ELR (cell line): ENCODE measurements at regions not wholly inside any gene's neighbourhood (a gene's known extent, or its start where the extent isn't known, plus 50 kb on each side); places are given as distances from the start of the nearest gene placed in this dataset.

ENCODE experiments used
- DNase-seq: peaks from one replicate; pipeline ENCODE4 v3.0.0-alpha.2; 2015; ENCODE audit warnings: low read depth

DNA sequence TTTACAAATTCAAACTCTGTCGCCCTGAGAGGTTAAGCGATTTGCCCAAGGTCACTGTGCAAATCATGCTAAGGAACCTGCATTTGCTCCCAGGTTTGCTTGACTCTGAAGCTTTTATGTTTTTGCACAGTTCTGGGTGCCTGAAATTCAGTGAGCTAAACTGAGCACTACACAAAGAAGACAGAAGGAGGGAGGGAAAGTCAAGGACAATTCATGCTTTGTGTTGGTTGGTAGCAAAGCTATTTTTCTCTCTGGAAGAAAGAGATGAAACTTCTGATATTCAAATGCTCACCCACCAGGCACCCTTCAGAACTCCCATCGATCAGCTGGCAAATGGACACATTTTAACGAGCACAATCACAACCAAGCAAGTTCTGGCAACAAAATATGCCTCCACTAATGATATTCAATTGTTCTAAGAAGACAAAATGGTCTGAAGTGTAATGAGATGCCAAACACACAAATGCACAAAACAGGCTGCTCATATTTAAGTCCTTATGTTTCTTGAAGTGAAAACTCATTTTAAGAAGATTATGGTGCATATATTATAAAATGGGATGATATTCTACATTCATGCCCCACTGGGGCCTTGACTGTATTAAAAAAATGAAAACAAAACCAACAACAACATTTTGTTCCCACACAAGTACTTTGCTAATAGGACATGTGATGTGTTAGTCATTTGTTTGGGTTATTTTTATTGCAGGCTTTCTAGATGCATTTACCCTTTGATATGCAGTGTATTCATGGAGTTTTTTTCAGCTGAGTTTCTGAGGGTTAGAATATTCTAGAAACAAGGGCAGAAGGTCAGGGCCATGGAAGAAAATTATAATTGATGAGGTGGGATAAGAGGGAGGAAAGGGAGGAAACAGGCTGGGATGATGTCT lies 445.6 kb upstream of the CELF4 start:
- DNase-seq, result no peak

DNA sequence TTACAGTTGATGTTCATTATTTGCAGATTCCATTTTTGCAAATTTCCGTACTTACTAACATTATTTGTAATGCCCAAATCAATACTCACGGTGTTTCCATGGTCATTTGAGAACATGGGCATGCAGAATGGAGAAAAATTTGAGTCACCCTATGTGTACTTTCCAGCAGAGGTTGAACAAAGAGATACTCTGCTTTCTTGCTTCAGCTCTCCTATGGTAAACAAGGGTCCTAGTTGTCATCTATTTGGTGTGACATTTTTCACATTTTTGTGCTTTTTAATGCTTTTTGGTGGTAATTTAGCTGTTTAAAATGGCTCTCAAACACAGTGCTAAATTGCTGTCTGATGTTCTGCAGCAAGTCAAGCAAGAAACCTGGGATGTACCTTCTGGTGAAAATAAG lies 444.4 kb upstream of the CELF4 start:
- no peak for DNase-seq

DNA sequence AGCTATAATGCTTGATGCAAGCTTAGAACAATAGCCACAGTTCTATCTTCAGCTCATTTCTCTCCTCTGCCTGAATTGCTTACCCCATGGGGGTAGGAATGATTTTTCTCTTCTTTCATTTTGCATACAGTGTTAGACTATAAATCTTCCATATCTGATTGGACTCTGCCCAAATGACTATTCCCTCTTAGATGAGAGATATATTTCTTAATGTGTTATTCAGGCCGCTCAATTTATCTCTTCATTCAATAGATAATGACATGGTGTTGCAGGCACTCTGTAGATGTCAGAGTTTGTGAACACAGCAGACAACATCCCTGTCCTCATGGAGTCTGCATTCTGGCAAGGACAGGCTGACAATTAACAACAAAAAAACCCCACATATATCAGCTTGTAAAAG lies 443.7 kb upstream of the CELF4 start:
- no peak for DNase-seq

GRCh38 chr18:38007676-38008330 lies 442.2 kb upstream of the CELF4 start:
- DNase-seq, result no peak

- DNase-seq, result no peak
These were observed 441.4 kb upstream of the CELF4 start for GRCh38 chr18:38007026-38007425.

GRCh38 chr18:38006541-38006940 lies 440.9 kb upstream of the CELF4 start:
- no peak for DNase-seq

DNA sequence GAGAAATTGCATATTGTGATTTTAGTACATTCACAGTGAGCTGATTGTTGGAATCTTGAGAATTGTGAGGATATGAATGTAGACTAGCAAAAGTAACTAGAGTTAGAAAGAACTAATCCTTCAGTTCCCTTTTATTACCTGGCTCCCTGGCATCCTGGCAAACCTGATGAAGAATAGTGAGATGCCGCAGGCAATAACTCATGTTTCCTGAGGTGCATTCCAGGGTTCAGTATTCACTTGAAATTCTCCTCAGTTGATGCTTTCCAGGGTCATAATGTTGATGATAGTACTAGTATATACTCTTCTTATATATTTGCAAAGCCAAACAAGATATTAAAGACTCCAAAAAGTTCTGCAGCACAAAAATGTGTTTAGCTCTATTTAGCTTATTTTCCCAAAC lies 432.1 kb upstream of the CELF4 start:
- DNase-seq, result no peak

GRCh38 chr18:37987901-37988300 lies 422.3 kb upstream of the CELF4 start:
- no peak for DNase-seq

GRCh38 chr18:37986665-37987064 lies 421.1 kb upstream of the CELF4 start:
- DNase-seq, result no peak

- no peak for DNase-seq
These were observed 419.5 kb upstream of the CELF4 start for GRCh38 chr18:37985126-37985525.

- no peak for DNase-seq
These were observed 415.0 kb upstream of the CELF4 start for GRCh38 chr18:37980556-37980955.

- no peak for DNase-seq
These were observed 409.8 kb upstream of the CELF4 start for GRCh38 chr18:37975446-37975845.

DNA sequence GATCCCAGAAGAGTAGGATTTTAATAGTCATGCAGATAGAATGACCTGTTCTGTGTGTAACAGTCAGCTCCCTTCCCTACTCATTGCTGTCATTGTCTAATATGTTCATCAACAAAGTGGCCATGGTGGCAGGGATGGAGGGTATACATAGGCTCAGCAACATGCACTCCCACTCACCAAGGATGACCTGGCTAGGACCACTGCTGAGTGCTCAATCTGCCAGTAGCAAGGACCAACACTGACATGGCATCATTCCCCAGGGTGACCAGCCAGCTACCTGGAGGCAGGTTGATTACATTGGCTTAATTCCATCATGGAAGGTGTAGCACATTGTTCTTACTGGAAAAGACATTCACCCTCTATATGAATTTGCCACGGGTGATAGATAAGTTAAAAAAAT lies 401.7 kb upstream of the CELF4 start:
- no peak for DNase-seq

DNA sequence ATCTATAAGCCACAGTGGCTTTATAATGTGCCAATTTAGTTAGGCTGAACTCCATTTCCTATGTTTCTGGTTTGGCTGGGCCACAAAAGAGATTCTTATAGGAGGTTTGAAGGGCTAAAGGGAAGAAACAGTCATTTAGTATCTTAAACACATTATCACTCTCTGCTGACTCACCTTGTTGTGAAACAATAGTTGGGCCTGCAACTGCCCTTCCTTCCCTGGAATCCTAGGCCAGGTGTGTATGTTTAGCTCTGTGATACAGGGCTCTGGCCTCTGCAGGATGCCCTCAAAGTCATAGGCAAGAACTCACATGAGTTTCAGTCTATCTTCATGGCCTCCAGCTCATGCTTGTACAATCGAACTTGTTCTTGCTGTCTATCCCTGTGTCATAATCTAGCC lies 400.0 kb upstream of the CELF4 start:
- no peak for DNase-seq

GRCh38 chr18:37964885-37965571 lies 399.4 kb upstream of the CELF4 start:
- no peak for DNase-seq

DNA sequence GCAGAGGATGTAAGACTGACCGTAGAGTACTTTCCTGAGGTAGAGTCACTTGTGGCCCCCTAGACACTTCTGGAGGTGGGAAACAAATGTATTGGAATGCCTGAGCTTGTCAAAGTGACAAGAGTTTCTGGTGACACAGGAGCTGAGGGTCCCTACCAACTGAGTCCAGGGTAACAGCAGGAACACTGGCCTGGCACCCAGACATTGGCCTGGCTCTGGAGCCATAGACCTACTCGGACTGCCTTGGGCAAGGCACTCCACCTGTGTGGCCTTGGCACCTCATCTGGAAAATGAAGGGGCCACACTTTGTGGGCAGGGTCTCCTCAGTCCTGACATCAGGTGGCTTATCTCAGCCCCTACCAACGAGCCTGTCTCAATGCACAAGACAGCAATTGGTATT lies 398.2 kb upstream of the CELF4 start:
- DNase-seq, result no peak

GRCh38 chr18:37962316-37962966 lies 396.8 kb upstream of the CELF4 start:
- no peak for DNase-seq

GRCh38 chr18:37958499-37958898 lies 392.9 kb upstream of the CELF4 start:
- DNase-seq, result no peak

DNA sequence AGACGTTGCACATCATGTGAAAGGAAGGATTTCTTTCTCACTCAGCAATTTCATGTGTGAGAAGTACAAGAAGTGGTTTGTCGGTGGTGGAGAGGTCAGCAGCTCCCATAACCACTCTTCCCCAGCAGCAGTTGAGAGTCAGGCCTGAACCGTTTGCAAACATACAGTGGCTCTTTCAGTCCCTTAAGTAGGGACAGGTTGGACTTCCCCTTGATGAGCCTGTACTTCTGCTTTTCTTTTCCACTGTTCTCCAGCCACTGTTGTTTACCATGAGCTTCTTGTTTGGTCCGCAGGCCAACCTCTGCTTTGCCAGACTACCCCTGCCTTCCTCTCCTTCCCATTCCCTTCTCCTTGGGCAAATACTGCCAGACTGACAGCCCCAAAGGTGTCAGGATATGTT lies 391.3 kb upstream of the CELF4 start:
- no peak for DNase-seq

DNA sequence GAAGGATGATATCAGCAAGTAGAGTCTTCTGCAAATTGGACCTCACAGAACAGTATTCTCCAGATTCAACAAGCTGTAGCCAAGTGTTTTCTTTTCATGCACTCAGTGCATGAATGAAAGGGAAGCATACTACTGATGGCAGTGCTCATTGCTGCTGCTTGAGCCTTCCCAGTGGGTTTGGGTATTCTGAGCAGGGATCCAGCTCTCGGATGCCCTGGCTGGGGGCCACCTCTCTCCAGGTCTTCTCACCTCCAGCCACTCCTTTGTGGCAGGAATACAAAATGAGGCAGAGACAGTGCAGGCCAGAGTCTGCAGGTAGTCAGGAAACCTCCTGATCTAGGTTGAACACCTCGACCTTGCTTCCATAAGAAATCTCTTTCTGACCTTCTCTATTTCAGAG lies 390.4 kb upstream of the CELF4 start:
- DNase-seq, result no peak

- DNase-seq, result no peak
These were observed 389.6 kb upstream of the CELF4 start for GRCh38 chr18:37955201-37955600.

GRCh38 chr18:37953876-37954275 lies 388.3 kb upstream of the CELF4 start:
- DNase-seq, result no peak

DNA sequence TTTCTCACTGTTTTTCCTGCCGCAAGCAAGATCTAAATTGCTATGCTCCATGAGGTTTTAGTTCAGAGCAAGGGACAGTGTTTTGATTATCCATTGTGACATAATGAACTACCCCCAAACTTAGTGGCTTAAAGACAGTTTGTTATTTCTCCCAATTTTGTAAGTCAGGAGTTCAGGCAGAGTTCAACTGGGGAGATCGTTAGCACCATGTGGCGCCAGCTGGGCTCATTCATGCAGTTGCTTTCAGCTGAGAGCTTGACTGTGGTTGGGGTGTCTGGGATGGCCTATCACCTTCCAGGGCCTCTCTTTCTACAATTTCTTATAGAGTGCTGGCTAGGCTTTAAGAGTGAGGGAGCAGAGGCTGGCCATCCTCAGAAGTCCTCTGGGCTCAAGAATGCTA lies 382.9 kb upstream of the CELF4 start:
- DNase-seq, result no peak
